Renal cortex interstitium (tissue), 11 donors: ENCODE measurements at regions not wholly inside any gene's neighbourhood (a gene's known extent, or its start where the extent isn't known, plus 50 kb on each side); places are given as distances from the start of the nearest gene placed in this dataset.

Source experiments
- DNase-seq, 11 donors: peaks; one replicate each; pipeline ENCODE4 v3.0.0-alpha.2; 2013; ENCODE audit warnings: low read depth in 9 of 11, low spot score in 4 of 11; ENCODE audit errors: extremely low read depth in 1 of 11

GRCh38 chr5:20636686-20637085 is 648.7 kb upstream of the CDH18 start:
- DNase-seq = no peak

GRCh38 chr5:20619591-20619990 is 631.6 kb upstream of the CDH18 start:
- no peak for DNase-seq

- no peak for DNase-seq
These were observed 630.3 kb upstream of the CDH18 start for GRCh38 chr5:20618340-20618739.

DNA sequence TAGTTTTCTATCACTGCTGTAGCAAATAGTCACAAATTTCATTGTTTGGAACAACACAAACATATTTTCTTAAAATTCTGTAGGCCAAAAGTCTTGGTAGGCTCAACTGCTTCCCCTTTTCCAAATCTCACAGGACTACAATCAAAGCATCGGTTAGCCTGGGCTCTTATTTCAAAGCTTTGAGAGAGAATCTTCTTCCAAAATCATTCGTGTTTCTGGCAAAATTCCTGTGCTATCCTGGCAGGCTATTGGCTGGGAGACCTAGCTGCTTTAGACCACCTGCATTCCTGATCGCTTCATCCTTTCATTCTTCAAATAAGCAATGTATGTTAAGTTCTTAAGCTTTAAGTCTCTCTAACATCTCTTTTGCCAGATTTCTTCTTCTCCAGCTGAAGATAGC is 629.8 kb upstream of the CDH18 start:
- DNase-seq = no peak

- DNase-seq = no peak
These were observed 628.0 kb upstream of the CDH18 start for GRCh38 chr5:20615888-20616563.

- no peak for DNase-seq
These were observed 623.6 kb upstream of the CDH18 start for GRCh38 chr5:20611620-20612019.

DNA sequence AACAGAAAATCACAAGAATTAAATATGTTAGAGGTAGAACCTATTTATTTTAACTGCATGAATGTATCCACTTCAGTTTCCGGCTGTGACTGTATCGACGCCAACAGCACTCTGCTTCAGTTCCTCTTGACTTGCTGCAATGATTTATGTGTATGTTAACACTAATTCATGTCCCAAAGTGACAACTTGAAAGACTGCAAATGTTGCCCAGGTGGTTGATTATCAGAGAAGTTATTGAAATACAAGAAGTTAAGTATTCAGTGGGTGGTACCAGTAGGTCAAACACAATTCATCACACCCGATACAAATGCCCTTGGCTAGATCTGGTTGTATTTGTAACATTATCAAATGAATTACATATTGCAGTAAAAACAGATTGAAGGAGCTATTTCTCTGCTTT is 622.7 kb upstream of the CDH18 start:
- DNase-seq = no peak

- DNase-seq = no peak
These were observed 621.1 kb upstream of the CDH18 start for GRCh38 chr5:20609126-20609525.

GRCh38 chr5:20608567-20608966 is 620.6 kb upstream of the CDH18 start:
- DNase-seq = no peak

DNA sequence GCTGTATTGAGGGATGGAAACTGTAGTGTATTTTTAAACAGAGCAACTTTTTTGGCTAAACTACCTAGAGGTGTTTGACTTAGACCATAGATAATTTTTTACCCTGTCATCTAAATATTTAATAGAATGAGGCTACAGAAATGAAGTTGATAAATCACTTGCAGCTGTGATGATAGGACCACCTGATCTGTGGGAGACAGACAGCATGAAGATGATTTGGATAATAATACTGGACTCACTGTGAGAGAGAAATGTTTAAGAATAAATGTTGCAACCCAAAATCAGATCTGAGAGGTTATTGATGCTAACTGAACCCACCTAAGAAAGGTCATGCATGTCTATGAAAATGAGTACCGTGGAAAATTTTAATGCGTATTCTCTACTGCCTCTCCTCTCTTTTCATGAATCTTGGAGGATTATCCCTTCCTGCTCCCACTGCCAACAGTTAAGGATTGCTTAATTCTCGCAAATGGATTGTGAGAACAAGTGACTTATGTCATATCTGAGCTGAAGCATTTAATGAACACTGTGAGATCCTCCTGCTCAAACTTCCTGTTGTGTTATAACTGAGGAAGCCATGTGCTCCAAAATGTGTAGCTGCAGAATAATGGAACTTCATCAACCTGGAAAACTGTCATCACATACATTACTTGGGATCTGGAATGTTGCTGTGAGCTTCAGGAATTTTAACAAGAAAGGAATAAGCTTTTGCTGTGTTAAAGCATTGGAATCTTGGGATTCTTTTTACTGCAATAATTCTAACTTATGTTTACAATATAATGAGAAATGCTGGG is 617.9 kb upstream of the CDH18 start:
- DNase-seq = no peak

DNA sequence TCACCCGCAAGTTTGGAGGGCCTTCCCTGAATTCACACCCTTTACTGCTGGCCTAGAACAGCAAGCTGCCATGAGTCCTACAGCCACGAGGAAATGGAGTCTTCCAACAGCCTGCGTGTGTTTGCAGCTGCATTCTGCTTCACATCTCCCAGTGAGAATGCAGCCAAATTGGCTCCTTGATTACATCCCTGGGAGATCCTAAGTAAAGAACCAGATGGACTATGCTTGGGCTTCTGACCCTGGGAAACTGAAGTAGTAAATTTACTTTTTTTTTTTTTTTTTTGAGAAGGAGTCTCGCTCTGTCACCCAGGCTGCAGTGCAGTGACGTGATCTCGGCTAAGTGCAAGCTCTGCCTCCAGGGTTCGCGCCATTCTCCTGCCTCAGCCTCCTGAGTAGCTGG is 617.0 kb upstream of the CDH18 start:
- DNase-seq = no peak

DNA sequence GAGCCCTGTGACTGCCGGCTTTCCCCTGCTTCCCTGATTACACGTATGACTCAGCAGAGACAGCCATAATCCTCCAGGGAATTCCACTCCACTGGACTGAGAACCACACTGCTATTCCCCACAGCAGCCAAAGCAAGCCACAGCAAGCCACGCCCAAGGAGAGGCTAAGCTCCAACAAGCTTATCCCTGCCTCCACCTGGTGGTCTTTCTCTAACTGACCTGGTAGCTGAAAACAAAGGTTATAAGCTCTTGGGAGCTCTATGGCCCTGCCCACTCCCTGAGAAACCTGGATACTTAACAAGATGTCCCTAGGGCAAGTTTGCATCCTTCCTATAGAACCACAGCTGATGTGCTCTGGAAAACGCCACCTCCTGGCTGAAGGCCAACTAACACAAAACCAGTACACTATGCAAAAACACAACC is 613.7 kb upstream of the CDH18 start:
- DNase-seq = no peak

GRCh38 chr5:20590356-20590755 is 602.4 kb upstream of the CDH18 start:
- DNase-seq = no peak

GRCh38 chr5:20575571-20575970 is 587.6 kb upstream of the CDH18 start:
- DNase-seq = no peak

GRCh38 chr5:20574576-20574975 is 586.6 kb upstream of the CDH18 start:
- no peak for DNase-seq

GRCh38 chr5:20572614-20573013 is 584.6 kb upstream of the CDH18 start:
- DNase-seq = no peak

GRCh38 chr5:20570486-20570885 is 582.5 kb upstream of the CDH18 start:
- DNase-seq = no peak

DNA sequence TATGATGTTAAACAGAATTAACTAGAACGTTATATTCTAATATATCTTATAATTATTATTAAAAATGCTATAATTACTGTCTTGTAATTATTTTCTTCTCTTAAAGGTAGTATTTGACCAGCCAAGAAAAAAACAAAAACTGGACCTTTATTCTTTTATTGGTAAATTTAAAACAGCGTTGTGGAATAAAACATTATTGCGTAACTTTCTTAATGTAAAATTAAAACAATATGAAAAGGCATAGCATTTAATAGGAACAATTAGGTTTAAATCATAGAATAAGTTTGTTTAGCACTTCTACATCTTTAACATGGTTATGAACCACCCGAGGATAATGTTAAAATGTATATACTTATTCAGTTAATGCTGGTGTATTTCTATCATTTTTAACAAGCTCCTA is 574.5 kb upstream of the CDH18 start:
- no peak for DNase-seq

GRCh38 chr5:20559845-20560244 is 571.8 kb upstream of the CDH18 start:
- DNase-seq = no peak

GRCh38 chr5:20556115-20556763 is 568.2 kb upstream of the CDH18 start:
- DNase-seq = no peak
